Urinary bladder (tissue), 3 donors: ENCODE measurements at regions not wholly inside any gene's neighbourhood (a gene's known extent, or its start where the extent isn't known, plus 50 kb on each side); places are given as distances from the start of the nearest gene placed in this dataset.
A peak's percentile ranks its signal among the peaks of the same experiment; 100 is the strongest.
"Not testable (repeated sequence)": the region's sequence is repeated elsewhere in the genome, so short reads cannot be mapped to it uniquely, and the experiment has no call there.

ENCODE experiments used
- DNase-seq: peaks from one replicate; pipeline ENCODE4 v3.0.0-alpha.2; 2015; ENCODE audit errors: extremely low spot score
- H3K27ac ChIP-seq: one replicate; pipeline ENCODE4 v1.5.1; 2013; ENCODE audit warnings: low read depth, mild to moderate bottlenecking, moderate library complexity
- H3K36me3 ChIP-seq: one replicate; pipeline ENCODE4 v1.6.1; 2013; ENCODE audit warnings: mild to moderate bottlenecking, moderate library complexity; ENCODE audit not compliant: insufficient read depth
- H3K4me1 ChIP-seq: one replicate; pipeline ENCODE4 v1.6.1; 2013; ENCODE audit warnings: mild to moderate bottlenecking, moderate library complexity; ENCODE audit not compliant: insufficient read depth
- H3K4me3 ChIP-seq: one replicate; pipeline ENCODE4 v1.5.1; 2013; ENCODE audit warnings: low read depth, low read length
- WGBS: extraction: QIAGEN DNeasy Blood & Tissue Kit; methylation state at CpG from one replicate; pipeline ENCODE4 v1.1.7; 2013; 5-methylcytosine and 5-hydroxymethylcytosine counted together
- donor health status: healthy with polysubstance abuse.
- donor health status: healthy.

DNA sequence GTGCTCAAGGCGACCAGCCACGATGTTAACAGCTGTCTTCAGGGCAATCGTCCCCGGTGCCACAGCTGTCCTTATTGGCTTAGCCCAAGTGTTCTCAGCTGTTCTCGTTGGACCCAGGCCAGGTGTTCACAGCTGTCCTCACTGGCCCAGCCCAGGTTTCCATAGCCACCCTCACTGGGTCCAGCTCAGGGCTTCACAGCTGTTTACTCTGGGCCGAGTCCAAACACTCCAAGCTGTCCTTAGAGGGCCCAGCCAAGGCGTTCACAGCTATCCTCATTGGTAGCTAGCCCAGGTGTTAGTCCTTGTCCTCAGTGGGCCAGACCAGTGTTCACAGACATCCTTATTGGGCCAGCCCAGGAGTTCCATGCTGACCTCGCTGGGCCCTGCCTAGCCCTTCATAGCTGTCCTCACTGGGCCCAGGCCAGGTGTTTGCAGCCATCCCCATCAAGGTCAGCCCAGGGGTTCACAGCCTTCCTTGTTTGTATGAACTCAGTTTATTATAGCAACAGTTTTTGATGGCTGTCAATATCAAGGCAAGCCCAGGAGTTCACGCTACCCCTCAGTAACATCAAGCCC, 106.0 kb upstream of the THOC3 start:
- not testable (repeated sequence) for H3K4me3 ChIP-seq, DNase-seq, H3K27ac ChIP-seq, H3K4me1 ChIP-seq, H3K36me3 ChIP-seq
- 66% methylated on average over 4 of the region's 9 CpGs for WGBS

DNA sequence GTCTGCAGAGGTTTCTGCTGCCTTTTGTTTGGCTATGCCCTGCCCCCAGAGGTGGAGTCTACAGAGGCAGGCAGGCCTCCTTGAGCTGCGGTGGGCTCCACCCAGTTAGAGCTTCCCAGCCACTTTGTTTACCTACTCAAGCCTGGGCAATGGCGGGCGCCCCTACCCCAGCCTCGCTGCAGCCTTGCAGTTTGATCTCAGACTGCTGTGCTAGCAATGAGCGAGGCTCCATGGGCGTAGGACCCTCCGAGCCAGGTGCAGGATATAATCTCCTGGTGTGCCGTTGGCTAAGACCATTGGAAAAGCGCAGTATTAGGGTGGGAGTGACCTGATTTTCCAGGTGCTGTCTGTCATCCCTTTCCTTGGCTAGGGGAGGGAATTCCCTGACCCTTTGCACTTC, 115.6 kb upstream of the THOC3 start:
- WGBS = 83% methylated on average over 8 of the region's 9 CpGs
- H3K36me3 ChIP-seq, H3K4me1 ChIP-seq, H3K4me3 ChIP-seq, DNase-seq, H3K27ac ChIP-seq: not testable (repeated sequence)

DNA sequence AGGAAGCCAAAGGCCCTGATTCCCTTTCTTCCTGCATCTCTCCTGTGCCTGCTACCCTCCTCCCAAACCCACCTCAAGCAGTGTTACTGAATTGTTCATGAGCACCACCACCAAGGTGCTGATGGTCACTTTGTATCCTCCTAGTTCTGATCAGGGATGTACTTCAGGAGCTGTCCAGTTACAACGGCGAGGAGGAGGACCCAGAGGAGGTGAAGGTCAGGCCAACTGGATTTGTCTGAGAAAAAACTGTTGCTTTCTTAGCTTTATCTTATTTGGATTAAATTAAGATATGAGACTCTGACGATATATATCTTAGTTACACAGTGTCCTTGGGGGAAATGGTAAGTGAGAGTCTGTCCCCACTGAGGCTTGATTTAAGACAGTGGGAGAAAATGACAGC, 135.0 kb upstream of the THOC3 start:
- not testable (repeated sequence) for DNase-seq, H3K4me3 ChIP-seq, H3K4me1 ChIP-seq, H3K36me3 ChIP-seq, H3K27ac ChIP-seq
- 47% methylated on average over 3 of the region's 3 CpGs for WGBS

DNA sequence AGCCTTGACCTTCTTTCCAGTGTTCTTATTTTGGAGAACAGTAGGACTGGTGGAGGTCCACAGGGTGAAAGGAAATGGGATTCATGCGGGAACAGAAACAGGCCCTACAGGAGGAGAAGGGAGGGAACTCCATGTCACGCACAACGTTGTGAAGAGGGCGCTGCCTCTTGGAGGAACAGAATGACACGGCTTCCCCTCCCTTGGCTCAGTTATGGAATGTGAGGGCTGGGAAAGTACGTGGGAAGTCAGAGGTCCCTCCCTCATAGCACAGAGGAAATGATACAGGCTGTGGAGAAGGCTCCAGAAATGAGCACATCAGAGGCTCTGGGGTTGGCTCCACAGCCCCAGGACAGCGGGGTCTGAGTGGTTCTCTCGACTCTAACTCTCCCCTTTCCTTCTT, 125.3 kb upstream of the SIMC1 start:
- H3K36me3 ChIP-seq, H3K4me1 ChIP-seq, H3K27ac ChIP-seq, DNase-seq, H3K4me3 ChIP-seq: not testable (repeated sequence)
- WGBS = no CpG with 5 or more reads among the region's 8 CpGs

DNA sequence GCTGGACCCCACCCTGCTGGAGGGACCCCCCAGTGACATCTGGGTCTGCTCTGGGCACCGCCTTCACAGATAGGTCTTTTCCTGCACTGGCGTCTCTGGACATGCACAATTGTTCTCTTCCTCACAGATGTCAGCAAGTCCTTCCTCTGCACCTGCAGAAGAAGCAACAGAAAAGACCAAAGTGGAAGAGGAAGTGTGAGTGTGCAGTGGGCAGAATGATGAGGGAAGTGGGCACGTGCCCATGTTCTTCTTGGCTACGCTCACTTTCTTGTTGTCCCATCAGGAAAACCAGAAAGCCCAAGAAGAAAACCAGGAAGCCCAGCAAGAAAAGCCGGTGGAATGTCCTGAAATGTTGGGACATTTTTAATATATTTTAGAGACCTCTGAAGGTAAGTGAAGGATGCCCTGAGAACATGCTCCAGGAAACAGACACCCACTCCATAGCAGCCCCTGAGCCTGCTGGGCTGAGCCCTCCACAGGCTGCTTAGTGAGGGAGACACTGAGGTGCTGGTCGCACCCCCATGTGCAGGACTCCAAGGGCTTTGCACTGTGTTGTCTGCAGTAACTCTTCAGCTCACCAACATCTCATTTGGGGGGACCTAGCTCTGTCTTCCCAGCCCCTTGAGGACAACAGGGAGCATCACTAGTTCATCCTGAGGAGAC, 124.4 kb upstream of the SIMC1 start:
- WGBS = 71% methylated on average over 2 of the region's 6 CpGs
- not testable (repeated sequence) for H3K36me3 ChIP-seq, H3K4me3 ChIP-seq, H3K4me1 ChIP-seq, H3K27ac ChIP-seq, DNase-seq

DNA sequence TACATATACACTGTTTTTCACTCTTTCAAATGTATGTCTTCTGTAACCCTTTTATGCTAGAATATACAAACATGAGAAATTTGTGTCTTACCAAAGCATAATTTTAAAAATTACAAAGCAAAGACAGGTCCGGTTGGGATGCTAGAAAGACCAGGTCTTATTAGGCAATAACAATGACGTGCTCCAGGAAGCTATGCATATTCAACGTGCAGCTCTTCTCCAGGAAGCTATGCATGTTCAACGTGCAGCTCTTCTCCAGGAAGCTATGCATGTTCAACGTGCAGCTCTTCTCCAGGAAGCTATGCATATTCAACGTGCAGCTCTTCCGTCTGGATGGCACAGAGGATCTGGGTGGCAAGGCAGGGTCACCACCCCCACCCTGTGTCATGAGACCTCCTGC, 123.4 kb upstream of the SIMC1 start:
- WGBS = 76% methylated on average over 4 of the region's 7 CpGs
- H3K27ac ChIP-seq, H3K36me3 ChIP-seq, H3K4me1 ChIP-seq, DNase-seq, H3K4me3 ChIP-seq: not testable (repeated sequence)

DNA sequence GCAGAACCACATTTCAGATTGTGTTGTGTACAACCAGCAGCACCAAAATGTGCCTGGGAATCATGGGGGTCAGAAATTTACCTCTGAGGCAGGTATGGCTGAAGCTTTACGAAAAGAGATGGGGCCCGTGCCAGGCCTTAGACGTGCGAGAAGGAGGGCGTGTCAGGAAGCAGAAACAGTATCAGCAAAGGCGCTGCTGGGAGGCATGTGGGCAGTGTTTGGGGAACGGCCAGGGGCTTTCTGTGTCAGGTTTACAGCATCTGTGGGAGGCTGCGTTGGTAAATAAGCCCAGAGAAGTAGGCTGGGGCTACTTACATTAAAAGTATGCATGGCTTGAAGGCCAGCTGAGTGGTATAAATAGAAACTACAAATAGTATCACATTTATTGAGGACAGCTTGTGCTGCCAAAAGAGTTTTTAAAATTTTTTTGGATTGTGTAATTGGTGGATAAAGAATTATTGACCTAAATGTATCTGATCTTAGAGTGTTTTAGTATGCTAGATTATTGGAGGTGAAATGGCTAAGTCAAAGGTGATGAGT, 120.5 kb upstream of the SIMC1 start:
- H3K36me3 ChIP-seq, H3K27ac ChIP-seq, H3K4me1 ChIP-seq, H3K4me3 ChIP-seq, DNase-seq: not testable (repeated sequence)
- 28% methylated on average over 2 of the region's 8 CpGs for WGBS

DNA sequence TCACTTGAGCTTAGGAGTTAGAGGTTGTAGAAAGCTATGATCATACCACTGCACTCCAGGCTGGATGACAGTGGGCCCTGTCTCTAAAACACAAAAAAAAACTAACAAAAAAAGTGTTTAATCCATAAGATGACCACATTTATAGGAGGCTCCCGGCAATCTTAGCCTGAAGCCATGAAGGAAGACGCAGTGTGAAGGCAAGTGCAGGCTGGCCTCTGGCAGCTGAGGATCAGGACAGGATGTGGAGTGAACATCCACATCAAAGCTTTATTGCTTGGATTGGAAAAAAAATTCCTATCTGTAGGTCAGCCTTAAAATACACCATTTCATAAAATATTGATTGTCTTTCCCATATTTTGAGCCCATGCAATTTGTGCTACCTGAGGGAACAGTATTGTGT, 115.9 kb upstream of the SIMC1 start:
- H3K4me1 ChIP-seq, H3K4me3 ChIP-seq, DNase-seq, H3K27ac ChIP-seq, H3K36me3 ChIP-seq: not testable (repeated sequence)
- 79% methylated on average over 2 of the region's 2 CpGs for WGBS

DNA sequence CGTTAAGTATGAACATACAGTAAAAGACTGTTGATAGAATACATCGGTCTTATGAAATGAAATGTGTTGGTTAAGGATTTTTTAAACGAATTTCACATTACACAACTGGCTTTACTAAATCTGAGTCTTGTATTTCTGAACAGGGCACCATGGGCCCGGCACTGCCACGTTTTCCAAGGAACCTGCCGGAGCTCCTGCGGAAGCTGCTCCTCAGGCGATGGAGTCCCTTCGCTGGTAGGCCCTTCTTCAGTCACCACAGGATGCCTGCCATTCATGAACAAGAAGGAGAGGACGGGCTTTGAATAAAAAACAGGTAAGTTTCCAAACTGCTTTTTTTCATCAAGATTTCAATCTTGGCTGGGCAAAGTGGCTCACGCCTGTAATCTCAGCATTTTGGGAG, 114.1 kb upstream of the SIMC1 start:
- H3K36me3 ChIP-seq, H3K27ac ChIP-seq, DNase-seq, H3K4me1 ChIP-seq, H3K4me3 ChIP-seq: not testable (repeated sequence)
- 92% methylated on average over 11 of the region's 11 CpGs for WGBS

DNA sequence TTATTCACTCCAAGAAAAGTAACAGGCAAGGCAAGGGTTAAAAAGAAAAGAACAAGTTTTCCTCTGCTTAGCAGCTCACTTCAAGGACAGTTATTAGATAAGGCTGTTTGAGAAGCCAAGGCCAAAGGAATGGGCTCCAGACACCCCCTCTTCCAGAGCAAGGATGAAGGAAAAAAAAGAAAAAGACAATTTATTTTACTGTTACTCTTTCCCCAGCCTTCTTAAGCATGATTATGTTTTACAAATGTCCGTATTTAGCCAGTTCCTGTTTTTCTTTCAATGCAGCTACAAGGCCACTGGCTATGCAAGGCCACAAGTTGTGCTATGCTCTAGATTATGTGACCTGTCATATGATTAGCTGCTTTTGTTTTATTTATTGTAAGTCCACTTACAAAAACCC, 106.5 kb upstream of the SIMC1 start:
- Histone ChIP-seq H3K4me1 (no peaks in the 10 kb centered on the region), H3K27ac (no peak overlapping the region), H3K36me3 (no peaks in the 10 kb centered on the region), H3K4me3 (no peak overlapping the region)
- no peak for DNase-seq
- 24% methylated on average over 1 of the region's 1 CpG for WGBS

DNA sequence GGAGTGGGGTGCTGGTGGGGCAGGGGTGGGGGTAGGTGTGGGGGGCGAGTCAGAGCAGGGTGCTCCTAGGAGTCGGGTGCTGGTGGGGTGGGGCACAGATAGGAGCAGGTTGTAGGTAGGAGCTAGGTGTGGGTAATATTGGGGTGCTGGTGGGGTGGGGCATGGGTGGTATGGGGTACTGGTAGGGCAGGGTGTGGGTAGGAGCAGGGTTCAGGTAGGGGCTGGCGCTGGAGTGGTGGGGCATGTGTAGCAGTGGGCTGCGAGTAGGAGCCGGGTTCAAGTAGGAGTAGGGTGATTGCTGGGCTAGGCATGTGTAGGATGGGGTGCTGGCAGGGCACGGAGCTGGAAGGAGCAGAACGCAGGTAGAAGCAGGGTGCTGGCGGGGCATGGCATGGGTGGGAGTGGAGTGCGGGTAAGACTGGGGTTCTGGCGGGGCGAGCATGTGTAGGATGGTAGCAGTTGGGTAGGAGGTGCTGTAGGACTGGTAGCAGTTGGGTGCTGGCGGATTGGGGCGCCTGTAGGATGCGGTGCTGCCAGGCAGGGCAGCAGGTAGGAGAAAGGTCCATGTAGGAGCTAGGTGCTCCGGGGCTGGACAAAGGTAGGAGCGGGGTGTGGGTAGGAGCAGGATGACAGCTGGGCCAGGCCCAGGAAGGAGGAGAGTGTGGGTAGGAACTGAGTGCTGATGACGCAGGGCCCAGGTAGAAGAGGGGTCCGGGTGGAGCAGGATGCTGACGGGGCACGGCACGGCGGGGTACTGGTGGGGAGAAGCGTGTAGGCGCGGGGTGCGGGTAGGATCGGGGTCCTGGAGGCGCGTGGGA, 105.5 kb upstream of the SIMC1 start:
- H3K36me3 ChIP-seq = no peaks in the 10 kb centered on the region
- H3K27ac ChIP-seq = no peak overlapping the region
- 61% methylated on average over 29 of the region's 29 CpGs for WGBS
- no peak for DNase-seq
- peak overlapping the region; percentile 3 for H3K4me3 ChIP-seq
- H3K4me1 ChIP-seq = no peaks in the 10 kb centered on the region

DNA sequence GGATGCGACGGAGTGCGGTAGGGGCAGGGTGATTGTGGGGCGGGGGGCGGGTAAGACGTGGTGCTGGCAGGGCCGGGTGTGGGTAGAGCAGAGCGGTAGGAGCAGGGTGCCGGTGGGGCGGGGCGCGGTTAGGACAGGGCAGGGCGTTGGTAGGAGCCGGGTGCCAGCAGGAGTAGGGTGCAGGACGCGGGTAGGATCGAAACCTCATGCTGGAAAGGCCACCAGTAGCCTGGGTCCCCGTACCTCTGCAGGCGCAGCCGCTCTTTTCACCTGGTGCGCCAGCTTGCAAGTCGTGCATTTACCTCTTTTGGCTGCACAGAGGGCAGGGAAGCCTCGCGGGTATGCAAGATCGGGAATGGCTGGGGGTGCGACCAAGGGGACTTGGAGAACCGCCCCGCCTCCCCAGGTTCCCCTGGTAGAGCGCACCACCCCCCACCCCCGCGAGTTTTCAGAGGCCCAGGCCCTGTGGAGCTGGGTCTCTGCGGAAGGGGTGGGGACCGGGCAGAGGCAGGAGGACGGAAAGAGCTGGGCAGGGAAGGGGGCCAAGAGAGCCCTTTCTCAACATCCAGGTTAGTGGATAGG, 104.8 kb upstream of the SIMC1 start:
- Histone ChIP-seq H3K27ac (no peak overlapping the region), H3K4me1 (no peaks in the 10 kb centered on the region), H3K36me3 (no peaks in the 10 kb centered on the region), H3K4me3 (peak overlapping the region; percentile 3)
- 17% methylated on average over 34 of the region's 34 CpGs for WGBS
- no peak for DNase-seq

DNA sequence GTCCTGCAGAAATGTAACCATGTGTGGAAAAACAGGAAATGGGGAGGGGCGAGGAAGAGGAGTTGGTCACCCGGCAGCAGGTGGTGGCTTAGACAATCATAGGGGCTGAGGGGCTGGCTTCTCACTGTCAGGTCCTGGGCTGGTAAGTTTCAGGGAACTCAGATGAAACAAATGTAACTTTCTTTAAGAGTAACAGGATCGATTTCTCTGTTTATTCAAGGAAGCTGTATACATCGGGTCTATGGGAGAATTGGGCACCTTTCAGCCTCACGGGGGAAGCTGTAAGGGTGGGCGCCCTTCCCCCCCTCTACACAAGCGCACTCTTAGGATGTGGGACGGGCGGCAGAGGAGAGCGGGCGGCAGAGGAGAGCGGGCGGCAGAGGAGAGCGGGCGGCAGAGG, 104.3 kb upstream of the SIMC1 start:
- H3K36me3 ChIP-seq = no peaks in the 10 kb centered on the region
- no peaks in the 10 kb centered on the region for H3K4me1 ChIP-seq
- no peak overlapping the region for H3K27ac ChIP-seq
- H3K4me3 ChIP-seq = no peak overlapping the region
- WGBS = 29% methylated on average over 15 of the region's 15 CpGs
- DNase-seq = no peak
